Uterus (tissue), 3 donors: ENCODE measurements at regions not wholly inside any gene's neighbourhood (a gene's known extent, or its start where the extent isn't known, plus 50 kb on each side); places are given as distances from the start of the nearest gene placed in this dataset.

Experiments used
- DNase-seq, 2 donors: peaks; one replicate each; pipeline ENCODE4 v3.0.0-alpha.2; 2019 to 2020
- H3K27ac ChIP-seq, 2 donors: fragments of 200-600 bp; sonication (generic); 1 replicate in 1 of 2; 2 replicates in 1 of 2; pipeline ENCODE4 v1.5.1; 2016 to 2018
- H3K27me3 ChIP-seq, 2 donors: fragments of 200-600 bp; sonication (generic); one replicate each; pipeline ENCODE4 v1.5.1; 2018 to 2019; ENCODE audit warnings: control low read depth in 1 of 2
- H3K36me3 ChIP-seq, 2 donors: fragments of 200-600 bp; sonication (generic); one replicate each; pipeline ENCODE4 v1.5.1; 2019; ENCODE audit warnings: control low read depth in 1 of 2
- H3K4me1 ChIP-seq, 2 donors: fragments of 200-600 bp; sonication (generic); one replicate each; pipeline ENCODE4 v1.5.1; 2018 to 2019; ENCODE audit warnings: control low read depth in 1 of 2
- H3K4me3 ChIP-seq, 2 donors: fragments of 200-600 bp; sonication (generic); 1 replicate in 1 of 2; 2 replicates in 1 of 2; pipeline ENCODE4 v1.5.1; 2018 to 2019; ENCODE audit warnings: mild to moderate bottlenecking in 1 of 2
- H3K9me3 ChIP-seq, 2 donors: fragments of 200-600 bp; sonication (generic); one replicate each; pipeline ENCODE4 v1.5.1; 2019; ENCODE audit warnings: control low read depth in 1 of 2
- POLR2A ChIP-seq, 2 donors: fragments of 450-650 bp; IDR thresholded peaks; one replicate each; pipeline ENCODE4 v1.6.1; 2016; ENCODE audit warnings: antibody characterized with exemption in 2 of 2, mild to moderate bottlenecking in 1 of 2, moderate library complexity in 1 of 2
- intact Hi-C: fragments of 100-400 bp; cut with DNase I; formaldehyde crosslinking; loops from one replicate; pipeline ENCODE4 v1.15.1; 2023; ENCODE audit warnings: low total_unique reads
- TF ChIP-seq, protein P1 (sequence below), 4 experiments: fragments of 200-600 bp in 2 of 4; fragments of 450-650 bp in 2 of 4; sonication (generic) in 2 of 4; IDR thresholded peaks; one replicate each; pipeline ENCODE4 v1.5.1; 2016 to 2019; ENCODE audit warnings: antibody characterized with exemption in 4 of 4, mild to moderate bottlenecking in 2 of 4, moderate library complexity in 1 of 4
- donor health status: DM: yes; HTN: yes; CAD: no.

- Histone ChIP-seq H3K36me3 (no peaks in the 10 kb centered on the region), H3K9me3 (no peaks in the 10 kb centered on the region), H3K4me1 (no peaks in the 10 kb centered on the region), H3K4me3 (no peak overlapping the region), H3K27me3 (no peaks in the 10 kb centered on the region), H3K27ac (no peak overlapping the region)
- intact Hi-C loops = no loop called here
- TF ChIP-seq, protein P1, sequence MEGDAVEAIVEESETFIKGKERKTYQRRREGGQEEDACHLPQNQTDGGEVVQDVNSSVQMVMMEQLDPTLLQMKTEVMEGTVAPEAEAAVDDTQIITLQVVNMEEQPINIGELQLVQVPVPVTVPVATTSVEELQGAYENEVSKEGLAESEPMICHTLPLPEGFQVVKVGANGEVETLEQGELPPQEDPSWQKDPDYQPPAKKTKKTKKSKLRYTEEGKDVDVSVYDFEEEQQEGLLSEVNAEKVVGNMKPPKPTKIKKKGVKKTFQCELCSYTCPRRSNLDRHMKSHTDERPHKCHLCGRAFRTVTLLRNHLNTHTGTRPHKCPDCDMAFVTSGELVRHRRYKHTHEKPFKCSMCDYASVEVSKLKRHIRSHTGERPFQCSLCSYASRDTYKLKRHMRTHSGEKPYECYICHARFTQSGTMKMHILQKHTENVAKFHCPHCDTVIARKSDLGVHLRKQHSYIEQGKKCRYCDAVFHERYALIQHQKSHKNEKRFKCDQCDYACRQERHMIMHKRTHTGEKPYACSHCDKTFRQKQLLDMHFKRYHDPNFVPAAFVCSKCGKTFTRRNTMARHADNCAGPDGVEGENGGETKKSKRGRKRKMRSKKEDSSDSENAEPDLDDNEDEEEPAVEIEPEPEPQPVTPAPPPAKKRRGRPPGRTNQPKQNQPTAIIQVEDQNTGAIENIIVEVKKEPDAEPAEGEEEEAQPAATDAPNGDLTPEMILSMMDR (IDR thresholded peaks at IDR 0.05) = no peak
- TF ChIP-seq POLR2A (IDR thresholded peaks at IDR 0.05) = no peak
- DNase-seq = no peak
Observed at GRCh38 chr16:73434621-73435020, 386.7 kb upstream of the ZFHX3 start.

DNA sequence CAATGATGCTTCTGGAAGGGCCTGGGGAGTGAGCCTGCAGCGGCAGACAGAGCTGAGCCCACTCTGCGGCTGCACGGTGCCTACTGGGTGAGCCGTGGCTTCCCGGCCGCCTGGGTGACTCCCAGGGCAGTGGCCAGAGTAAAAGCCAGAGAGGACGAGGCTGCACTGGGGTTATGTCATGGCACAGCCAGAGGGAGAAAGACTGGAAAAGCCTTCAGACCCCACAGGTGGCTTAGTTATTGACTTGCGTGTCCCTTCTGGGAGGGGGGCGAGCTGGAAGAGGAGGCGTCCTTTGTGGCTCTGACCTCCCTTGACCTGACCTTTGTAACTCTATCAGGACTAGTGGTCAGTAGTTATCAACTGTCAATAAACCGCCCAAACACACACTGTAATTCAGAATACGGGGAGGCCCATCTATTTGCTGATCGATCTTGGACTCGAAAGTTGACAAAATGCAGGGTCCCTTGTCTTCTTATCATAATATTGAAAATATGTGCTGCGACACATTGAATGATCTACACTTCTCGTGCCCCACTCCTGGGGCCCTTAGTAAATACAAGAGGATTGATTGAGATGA lies 385.9 kb upstream of the ZFHX3 start:
- Histone ChIP-seq H3K36me3 (no peaks in the 10 kb centered on the region), H3K27me3 (no peaks in the 10 kb centered on the region), H3K27ac (no peak overlapping the region), H3K9me3 (no peaks in the 10 kb centered on the region), H3K4me3 (no peak overlapping the region), H3K4me1 (no peaks in the 10 kb centered on the region)
- no peak for DNase-seq
- intact Hi-C loops = no loop called here
- no peak for TF ChIP-seq POLR2A (IDR thresholded peaks at IDR 0.05)
- TF ChIP-seq, protein P1 (IDR thresholded peaks at IDR 0.05) = no peak

DNA sequence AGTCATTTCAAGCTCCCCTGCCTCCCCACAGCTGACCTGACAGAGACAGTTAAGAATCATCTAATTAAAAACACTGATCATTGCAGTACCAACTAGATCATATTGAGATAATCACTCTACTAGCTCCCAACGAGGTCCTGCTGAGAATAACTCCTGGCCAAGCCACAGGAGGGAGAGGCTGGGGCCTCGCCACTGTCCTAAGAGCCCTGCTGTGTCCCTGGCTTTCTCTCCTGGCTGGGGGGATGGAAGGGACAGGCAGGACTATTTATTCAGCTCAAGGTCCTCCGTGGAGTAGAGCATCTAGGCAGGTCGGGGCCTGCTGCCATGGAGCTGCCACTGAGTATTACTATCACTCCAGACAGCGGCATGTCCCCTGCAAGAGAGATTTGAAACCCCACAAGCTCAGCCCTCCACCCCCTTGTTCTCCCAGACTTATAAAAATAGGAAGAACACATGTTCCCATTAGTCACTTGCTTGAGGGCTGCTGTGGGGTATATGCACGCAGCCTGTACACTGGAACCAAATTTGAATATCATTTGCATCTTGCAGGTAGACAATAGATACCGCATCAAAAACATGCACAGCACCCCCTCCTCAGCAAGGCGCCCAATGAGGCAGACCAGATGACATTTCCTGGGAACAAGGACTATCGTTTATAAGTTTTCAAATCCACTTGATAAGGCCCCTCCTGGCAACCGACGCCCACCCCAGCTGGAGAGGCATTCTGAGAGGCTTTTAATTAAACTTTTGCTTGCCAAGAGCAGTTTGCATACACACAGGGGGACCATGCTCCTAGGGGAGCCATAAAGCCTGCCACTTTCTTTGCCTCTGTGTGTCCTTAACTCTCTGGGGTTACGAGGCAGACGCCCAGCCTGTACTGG lies 385.2 kb upstream of the ZFHX3 start:
- Histone ChIP-seq H3K9me3 (no peaks in the 10 kb centered on the region), H3K27ac (no peak overlapping the region), H3K36me3 (no peaks in the 10 kb centered on the region), H3K4me3 (no peak overlapping the region), H3K4me1 (no peaks in the 10 kb centered on the region), H3K27me3 (no peaks in the 10 kb centered on the region)
- TF ChIP-seq, protein P1 (IDR thresholded peaks at IDR 0.05) = no peak
- no peak for TF ChIP-seq POLR2A (IDR thresholded peaks at IDR 0.05)
- no peak for DNase-seq
- intact Hi-C loops = no loop called here

DNA sequence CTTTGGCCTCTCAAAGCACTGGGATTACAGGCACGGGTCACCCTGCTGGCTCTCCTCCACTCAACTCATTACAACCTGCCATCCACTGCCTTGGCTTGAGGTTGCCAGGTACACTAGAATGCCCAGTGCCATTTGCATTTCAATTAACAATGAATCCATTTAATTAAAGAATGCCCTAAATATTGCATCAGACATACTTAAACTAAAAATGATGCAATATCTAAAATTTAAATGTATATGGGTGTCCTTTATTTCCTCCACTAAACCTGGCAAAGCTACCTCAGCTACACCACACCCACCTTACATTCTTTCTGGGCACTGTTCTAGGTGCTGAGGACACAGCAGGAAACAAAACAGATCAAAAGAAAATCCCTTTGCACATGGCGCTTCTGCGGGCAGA lies 382.2 kb upstream of the ZFHX3 start:
- Histone ChIP-seq H3K36me3 (no peaks in the 10 kb centered on the region), H3K4me3 (no peak overlapping the region), H3K9me3 (no peaks in the 10 kb centered on the region), H3K27ac (no peak overlapping the region), H3K4me1 (no peaks in the 10 kb centered on the region), H3K27me3 (no peaks in the 10 kb centered on the region)
- DNase-seq = no peak
- TF ChIP-seq POLR2A (IDR thresholded peaks at IDR 0.05) = no peak
- TF ChIP-seq, protein P1 (IDR thresholded peaks at IDR 0.05) = no peak
- intact Hi-C loops = no loop called here

- Histone ChIP-seq H3K27me3 (no peaks in the 10 kb centered on the region), H3K4me1 (no peaks in the 10 kb centered on the region), H3K9me3 (no peaks in the 10 kb centered on the region), H3K4me3 (no peak overlapping the region), H3K36me3 (no peaks in the 10 kb centered on the region), H3K27ac (no peak overlapping the region)
- no peak for DNase-seq
- TF ChIP-seq POLR2A (IDR thresholded peaks at IDR 0.05) = no peak
- TF ChIP-seq, protein P1 (IDR thresholded peaks at IDR 0.05) = no peak
- intact Hi-C loops = no loop called here
Observed at GRCh38 chr16:73428121-73428520, 380.2 kb upstream of the ZFHX3 start.
